ENCODE measurements at regions not wholly inside any gene's neighbourhood (a gene's known extent, or its start where the extent isn't known, plus 50 kb on each side); places are given as distances from the start of the nearest gene placed in this dataset.
"Not testable (repeated sequence)": the region's sequence is repeated elsewhere in the genome, so short reads cannot be mapped to it uniquely, and the experiment has no call there.

GRCh38 chr4:126874533-126874932, 758.2 kb upstream of the INTU start:
- Mint-ChIP-seq H3K4me3 (no peak overlapping the region), H3K9me3 (peaks cover 5 to 23% (median 14%) of the 10 kb centered on the region in 7 donors), H3K36me3 (no peaks in the 10 kb centered on the region), H3K27ac (no peak overlapping the region), H3K27me3 (no peaks in the 10 kb centered on the region), H3K4me1 (no peaks in the 10 kb centered on the region)
- ATAC-seq (ENCODE audit: low read depth in 2 of 2) (no peak), DNase-seq (no peak)

- ATAC-seq (ENCODE audit: low read depth in 2 of 2) = no peak
- Mint-ChIP-seq H3K9me3 (peaks cover 0 to 9% (median 3%) of the 10 kb centered on the region in 7 donors), H3K27ac (no peak overlapping the region), H3K36me3 (no peaks in the 10 kb centered on the region), H3K4me3 (no peak overlapping the region), H3K27me3 (no peaks in the 10 kb centered on the region), H3K4me1 (no peaks in the 10 kb centered on the region)
- DNase-seq = no peak
Measured at GRCh38 chr4:126888968-126889367, 743.8 kb upstream of the INTU start.

GRCh38 chr4:126890383-126890782, 742.4 kb upstream of the INTU start:
- H3K9me3 Mint-ChIP-seq = peaks cover 2 to 11% (median 3%) of the 10 kb centered on the region in 7 donors
- DNase-seq (no peak), ATAC-seq (ENCODE audit: low read depth in 2 of 2) (no peak)
- H3K27me3 Mint-ChIP-seq = no peaks in the 10 kb centered on the region
- H3K4me1 Mint-ChIP-seq = no peaks in the 10 kb centered on the region
- no peaks in the 10 kb centered on the region for H3K36me3 Mint-ChIP-seq
- no peak overlapping the region for H3K4me3 Mint-ChIP-seq
- no peak overlapping the region for H3K27ac Mint-ChIP-seq

GRCh38 chr4:126890994-126891393, 741.8 kb upstream of the INTU start:
- H3K4me3 Mint-ChIP-seq = no peak overlapping the region
- ATAC-seq (ENCODE audit: low read depth in 2 of 2) = no peak
- no peaks in the 10 kb centered on the region for H3K36me3 Mint-ChIP-seq
- no peaks in the 10 kb centered on the region for H3K4me1 Mint-ChIP-seq
- H3K27ac Mint-ChIP-seq = no peak overlapping the region
- no peak for DNase-seq
- H3K9me3 Mint-ChIP-seq = peaks cover 2 to 14% (median 4%) of the 10 kb centered on the region in 7 donors
- H3K27me3 Mint-ChIP-seq = no peaks in the 10 kb centered on the region

GRCh38 chr4:126894963-126895362, 737.8 kb upstream of the INTU start:
- H3K27ac Mint-ChIP-seq = no peak overlapping the region
- H3K27me3 Mint-ChIP-seq = no peaks in the 10 kb centered on the region
- ATAC-seq (ENCODE audit: low read depth in 2 of 2) (no peak), DNase-seq (no peak)
- H3K36me3 Mint-ChIP-seq = no peaks in the 10 kb centered on the region
- peaks cover 7 to 37% (median 16%) of the 10 kb centered on the region in 7 donors for H3K9me3 Mint-ChIP-seq
- H3K4me3 Mint-ChIP-seq = no peak overlapping the region
- no peaks in the 10 kb centered on the region for H3K4me1 Mint-ChIP-seq

- Mint-ChIP-seq H3K4me3 (no peak overlapping the region), H3K9me3 (peaks cover 7 to 37% (median 15%) of the 10 kb centered on the region in 7 donors)
Measured at GRCh38 chr4:126895988-126896570, 736.7 kb upstream of the INTU start.

GRCh38 chr4:126897038-126897437, 735.7 kb upstream of the INTU start:
- DNase-seq = no peak
- H3K36me3 Mint-ChIP-seq = no peaks in the 10 kb centered on the region
- peaks cover 6 to 37% (median 15%) of the 10 kb centered on the region in 7 donors for H3K9me3 Mint-ChIP-seq
- no peaks in the 10 kb centered on the region for H3K27me3 Mint-ChIP-seq
- H3K27ac Mint-ChIP-seq = no peak overlapping the region
- no peak for ATAC-seq (ENCODE audit: low read depth in 2 of 2)
- H3K4me3 Mint-ChIP-seq = no peak overlapping the region
- no peaks in the 10 kb centered on the region for H3K4me1 Mint-ChIP-seq

More at GRCh38 chr4:126895988-126896570, 736.7 kb upstream of the INTU start:
- Mint-ChIP-seq H3K36me3 (no peaks in the 10 kb centered on the region), H3K27me3 (no peaks in the 10 kb centered on the region), H3K4me1 (no peaks in the 10 kb centered on the region), H3K27ac (no peak overlapping the region)
- ATAC-seq (ENCODE audit: low read depth in 2 of 2) (no peak), DNase-seq (no peak)

- Mint-ChIP-seq H3K27ac (no peak overlapping the region), H3K27me3 (no peaks in the 10 kb centered on the region), H3K4me1 (no peaks in the 10 kb centered on the region), H3K36me3 (no peaks in the 10 kb centered on the region), H3K9me3 (peaks cover 6 to 37% (median 13%) of the 10 kb centered on the region in 7 donors), H3K4me3 (no peak overlapping the region)
- DNase-seq (no peak), ATAC-seq (ENCODE audit: low read depth in 2 of 2) (no peak)
Measured at GRCh38 chr4:126898815-126899214, 733.9 kb upstream of the INTU start.

GRCh38 chr4:126899331-126899801, 733.4 kb upstream of the INTU start:
- H3K36me3 Mint-ChIP-seq = no peaks in the 10 kb centered on the region
- H3K9me3 Mint-ChIP-seq = peaks cover 6 to 34% (median 13%) of the 10 kb centered on the region in 7 donors
- no peaks in the 10 kb centered on the region for H3K27me3 Mint-ChIP-seq
- ATAC-seq (ENCODE audit: low read depth in 2 of 2) (no peak), DNase-seq (no peak)
- H3K27ac Mint-ChIP-seq = no peak overlapping the region
- H3K4me3 Mint-ChIP-seq = no peak overlapping the region
- H3K4me1 Mint-ChIP-seq = no peaks in the 10 kb centered on the region

- Mint-ChIP-seq H3K4me3 (no peak overlapping the region), H3K36me3 (no peaks in the 10 kb centered on the region), H3K27ac (no peak overlapping the region), H3K4me1 (no peaks in the 10 kb centered on the region), H3K27me3 (no peaks in the 10 kb centered on the region), H3K9me3 (peaks cover 0 to 11% (median 4%) of the 10 kb centered on the region in 7 donors)
- ATAC-seq (ENCODE audit: low read depth in 2 of 2) (no peak), DNase-seq (no peak)
Measured at GRCh38 chr4:126906466-126906865, 726.3 kb upstream of the INTU start.

- peaks cover 0 to 11% (median 4%) of the 10 kb centered on the region in 7 donors for H3K9me3 Mint-ChIP-seq
- ATAC-seq (ENCODE audit: low read depth in 2 of 2) (no peak), DNase-seq (no peak)
- H3K4me3 Mint-ChIP-seq = no peak overlapping the region
- no peaks in the 10 kb centered on the region for H3K36me3 Mint-ChIP-seq
- H3K4me1 Mint-ChIP-seq = no peaks in the 10 kb centered on the region
- H3K27me3 Mint-ChIP-seq = no peaks in the 10 kb centered on the region
- H3K27ac Mint-ChIP-seq = no peak overlapping the region
Measured at GRCh38 chr4:126907389-126907788, 725.4 kb upstream of the INTU start.

- H3K9me3 Mint-ChIP-seq = peaks cover 3 to 17% (median 8%) of the 10 kb centered on the region in 7 donors
- no peaks in the 10 kb centered on the region for H3K4me1 Mint-ChIP-seq
- no peak overlapping the region for H3K27ac Mint-ChIP-seq
- no peak for DNase-seq
- H3K36me3 Mint-ChIP-seq = no peaks in the 10 kb centered on the region
- H3K4me3 Mint-ChIP-seq = no peak overlapping the region
- no peak for ATAC-seq (ENCODE audit: low read depth in 2 of 2)
- no peaks in the 10 kb centered on the region for H3K27me3 Mint-ChIP-seq
Measured at GRCh38 chr4:126916049-126916625, 716.6 kb upstream of the INTU start.

GRCh38 chr4:126916626-126917140, 716.1 kb upstream of the INTU start:
- ATAC-seq (ENCODE audit: low read depth in 2 of 2) = no peak
- DNase-seq = no peak
- Mint-ChIP-seq H3K4me1 (no peaks in the 10 kb centered on the region), H3K36me3 (no peaks in the 10 kb centered on the region), H3K4me3 (no peak overlapping the region), H3K27me3 (no peaks in the 10 kb centered on the region), H3K9me3 (peaks cover 3 to 17% (median 9%) of the 10 kb centered on the region in 7 donors), H3K27ac (no peak overlapping the region)

GRCh38 chr4:126922328-126922938, 710.3 kb upstream of the INTU start:
- not testable (repeated sequence) for DNase-seq; H3K27me3 Mint-ChIP-seq; H3K36me3 Mint-ChIP-seq; H3K4me1 Mint-ChIP-seq; H3K4me3 Mint-ChIP-seq; H3K27ac Mint-ChIP-seq; ATAC-seq (ENCODE audit: low read depth in 2 of 2)
- H3K9me3 Mint-ChIP-seq = peaks cover 3 to 35% (median 13%) of the 10 kb centered on the region in 7 donors
